Fibroblast of skin of left quadriceps (primary cell): ENCODE measurements at regions not wholly inside any gene's neighbourhood (a gene's known extent, or its start where the extent isn't known, plus 50 kb on each side); places are given as distances from the start of the nearest gene placed in this dataset.
A peak's percentile ranks its signal among the peaks of the same experiment; 100 is the strongest.

ENCODE experiments used
- DNase-seq, 2 experiments: peaks; one replicate each; pipeline ENCODE4 v3.0.0-alpha.2; 2013; ENCODE audit warnings: low read depth in 2 of 2

DNA sequence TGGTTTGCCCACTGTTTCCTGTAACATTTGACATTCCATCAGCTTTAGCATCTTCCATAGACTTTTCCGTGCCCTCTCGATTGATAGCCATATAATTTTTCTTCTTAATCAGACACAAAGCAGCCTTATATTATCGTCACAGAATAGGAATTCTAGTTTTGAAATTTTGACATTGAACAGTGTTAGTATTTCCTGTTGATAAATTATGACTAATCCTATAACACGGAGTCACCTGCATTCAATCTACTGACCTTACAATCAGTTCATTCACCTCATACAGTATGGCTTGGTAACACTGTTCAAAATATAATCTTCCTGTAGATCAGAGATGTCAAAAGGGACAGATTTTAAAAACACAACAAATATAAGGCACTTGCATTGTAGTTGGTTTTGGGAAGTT, 423.7 kb downstream of the C3orf38 start:
- no peak for DNase-seq

DNA sequence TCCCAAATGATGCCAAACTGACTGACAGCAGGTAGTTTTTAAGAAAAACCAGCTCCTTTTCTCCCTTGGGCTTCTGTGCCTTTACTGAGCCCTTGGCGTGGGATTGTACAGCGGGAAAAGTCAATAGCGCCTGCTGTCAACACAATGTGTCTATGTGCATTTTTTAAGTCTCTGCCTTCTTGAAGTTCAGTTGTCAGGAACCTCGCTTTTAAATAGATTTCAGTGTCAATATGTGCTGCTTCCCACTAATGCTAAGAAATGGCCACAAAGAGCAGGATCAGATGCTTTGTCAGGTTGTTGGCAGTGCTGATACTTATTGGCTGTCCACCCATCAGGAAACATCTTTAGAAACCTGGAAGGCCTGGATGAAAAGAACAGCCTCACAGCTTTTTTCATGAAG, 424.4 kb downstream of the C3orf38 start:
- DNase-seq: no peak

DNA sequence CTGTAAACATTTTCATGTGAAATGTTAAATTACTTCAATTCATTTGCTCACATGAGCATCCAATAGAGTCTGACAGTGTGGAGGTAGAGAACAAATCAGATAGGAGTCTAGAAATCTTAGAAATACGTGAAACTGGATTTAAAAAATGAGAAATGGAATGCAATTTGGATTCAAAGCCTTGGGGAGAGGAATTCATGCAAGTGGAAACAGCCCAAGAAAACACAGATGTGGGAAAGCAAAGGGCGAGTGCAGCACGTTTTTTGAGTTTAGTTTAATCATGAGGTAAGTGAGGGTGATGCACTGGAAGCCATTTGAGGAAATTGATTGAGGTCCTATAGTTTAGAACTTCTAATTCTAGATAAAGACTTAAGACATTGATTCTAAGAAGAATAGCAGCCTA, 434.7 kb downstream of the C3orf38 start:
- no peak for DNase-seq

DNA sequence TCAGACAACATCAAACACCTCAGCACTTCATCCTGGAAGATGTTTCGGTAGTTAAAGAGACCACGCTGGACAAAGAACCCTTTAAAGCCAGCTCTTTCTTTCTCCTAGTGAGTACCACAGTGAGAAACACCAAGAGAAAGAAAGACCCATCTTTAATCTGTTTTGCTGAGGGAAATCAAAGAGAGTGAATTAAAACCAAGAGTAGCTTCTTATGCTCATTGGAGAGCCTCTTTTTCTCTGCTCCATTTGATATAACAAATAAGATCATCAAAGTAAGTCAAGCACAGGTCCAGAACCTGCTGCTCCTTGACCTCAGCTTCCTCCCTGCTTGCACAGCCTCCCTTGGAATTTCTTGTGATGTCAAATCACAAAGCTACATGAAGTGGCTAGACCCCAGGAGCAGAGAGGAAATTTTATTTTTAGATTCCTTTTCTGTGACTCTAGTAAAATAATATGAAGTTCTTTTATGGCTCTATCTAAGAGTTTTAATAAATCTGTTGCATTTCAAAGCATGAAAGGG, 436.4 kb downstream of the C3orf38 start:
- DNase-seq: no peak

DNA sequence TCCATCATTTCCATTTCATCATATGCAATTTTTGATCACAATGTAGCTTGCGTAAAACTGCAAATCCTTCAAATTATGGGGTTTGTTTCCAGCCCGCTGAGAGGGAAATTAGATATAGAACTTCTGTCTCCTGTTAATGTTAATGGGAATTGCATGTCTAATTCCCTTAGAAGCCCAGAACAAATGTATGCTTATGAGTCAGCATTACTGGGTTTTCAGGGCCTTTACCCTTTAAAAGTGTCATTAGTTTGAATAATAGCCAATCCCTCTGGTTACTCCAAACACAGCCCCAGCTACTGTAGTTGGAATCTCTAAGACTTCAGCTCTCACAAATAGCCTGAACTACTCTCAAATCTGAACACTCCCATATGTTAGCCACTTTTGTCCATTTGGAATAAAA, 439.4 kb downstream of the C3orf38 start:
- peak; percentile 21 to 26 for DNase-seq

DNA sequence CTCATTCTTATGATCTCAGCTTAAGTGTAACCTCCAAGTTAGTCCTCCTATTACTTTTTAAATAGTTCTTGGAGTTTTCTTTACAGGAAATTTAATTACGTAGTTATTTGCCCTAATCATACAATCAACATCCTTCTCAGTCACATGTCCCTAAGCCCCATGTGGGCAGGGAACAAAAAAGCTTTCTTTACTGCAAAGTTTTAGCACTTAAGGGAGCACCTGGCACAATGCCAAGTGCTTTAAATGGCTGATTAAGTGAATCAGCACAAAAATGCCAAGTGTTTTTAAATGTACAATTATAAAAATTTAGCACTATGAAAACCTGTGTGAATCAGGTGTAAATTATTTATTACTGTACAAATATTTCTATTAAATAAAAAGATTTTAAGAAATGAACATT, 445.3 kb downstream of the C3orf38 start:
- no peak for DNase-seq

DNA sequence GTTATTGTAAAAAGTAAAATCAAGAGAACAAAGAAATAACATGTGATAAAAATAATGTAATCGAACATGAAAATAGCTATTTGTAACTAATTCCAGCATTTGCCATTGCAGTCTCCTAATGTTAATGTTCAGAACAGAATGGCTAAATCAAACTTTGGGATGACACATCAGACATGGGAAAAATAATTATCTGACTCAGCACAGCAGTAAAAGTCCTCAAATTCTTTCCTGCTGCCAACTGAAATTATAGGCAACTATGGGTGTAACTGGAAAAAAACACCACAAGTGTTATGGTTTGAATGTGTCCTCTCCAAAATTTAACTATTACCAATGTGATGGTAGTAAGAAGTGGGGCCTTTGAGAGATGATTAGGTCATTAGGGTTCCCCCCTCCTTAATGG, 446.7 kb downstream of the C3orf38 start:
- DNase-seq: no peak

DNA sequence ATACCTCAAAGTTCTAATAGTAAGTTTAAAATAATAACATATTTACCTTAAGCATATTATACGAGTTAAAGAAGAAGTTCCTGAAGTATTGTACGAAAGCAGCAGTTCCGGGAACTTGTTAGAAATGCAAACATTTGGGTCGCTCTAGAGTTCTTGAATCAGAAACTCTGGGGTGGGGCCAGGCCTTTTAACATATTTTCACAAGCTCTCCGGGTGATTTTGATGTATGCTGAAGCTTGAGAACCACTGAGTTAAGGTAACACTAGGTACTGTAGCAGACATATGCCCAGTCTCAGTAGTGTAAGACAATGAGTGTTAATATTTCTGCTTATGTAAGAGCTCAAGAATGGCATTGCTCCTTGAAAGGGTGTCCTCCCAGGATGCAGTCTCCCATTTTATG, 461.1 kb downstream of the C3orf38 start:
- DNase-seq: no peak

DNA sequence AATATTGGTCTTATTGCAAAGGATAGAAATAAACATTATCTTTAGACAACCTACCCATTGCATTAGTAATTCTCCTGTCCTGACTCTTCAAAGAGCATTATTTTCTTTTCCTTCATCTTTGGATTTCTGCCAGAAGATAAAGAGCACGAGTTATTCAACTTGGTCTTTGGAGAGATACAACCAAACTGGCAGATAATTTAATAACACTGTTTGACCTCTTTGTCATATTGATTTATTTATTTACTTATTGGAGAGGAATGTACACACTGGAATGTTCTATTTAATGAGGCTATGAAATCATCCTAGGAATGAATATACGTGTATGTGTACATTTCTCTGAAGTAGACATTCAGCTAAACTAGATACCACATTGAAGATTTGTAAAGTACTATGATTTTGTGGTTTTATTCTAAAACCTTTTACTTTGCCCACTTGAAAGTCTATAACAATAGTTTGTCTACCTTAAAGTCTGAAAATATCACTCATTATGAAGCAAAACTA, 462.1 kb downstream of the C3orf38 start:
- DNase-seq: no peak

DNA sequence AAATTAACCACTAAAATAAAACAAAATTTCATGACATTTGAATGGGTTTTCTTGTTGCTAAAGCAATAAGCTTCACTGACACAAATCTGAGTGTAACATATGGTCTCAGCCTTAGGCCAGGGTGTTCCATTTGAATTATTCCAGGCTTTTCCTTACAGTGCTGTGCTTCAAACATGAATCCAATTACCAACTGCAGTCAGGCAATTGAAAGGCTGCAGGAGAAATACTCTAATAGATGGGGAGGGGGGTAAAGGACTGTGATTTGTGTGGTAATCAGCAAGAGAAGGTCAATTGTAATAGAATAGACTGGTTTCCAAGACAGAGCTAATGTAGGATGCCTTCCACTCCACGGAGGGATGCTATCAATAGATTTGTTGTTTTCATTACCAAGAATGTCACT, 466.7 kb downstream of the C3orf38 start:
- DNase-seq: no peak

DNA sequence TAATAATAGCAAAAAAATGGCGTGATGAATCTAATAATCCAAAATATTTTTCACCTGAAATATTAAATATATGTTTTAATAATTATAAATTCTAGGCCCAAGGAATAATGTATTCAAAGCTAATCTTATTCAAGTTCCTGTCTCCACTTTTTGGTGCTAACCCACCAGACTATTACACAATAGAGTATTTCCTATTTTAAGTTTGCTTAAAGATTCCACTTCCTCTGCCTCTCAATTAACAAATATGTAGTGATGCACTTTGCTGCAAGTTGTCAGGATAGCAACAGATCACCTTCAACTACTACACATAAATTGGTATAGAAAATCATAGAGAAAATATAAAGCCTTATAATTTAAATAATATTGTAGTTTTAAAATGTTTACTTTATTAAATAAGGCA, 467.5 kb downstream of the C3orf38 start:
- DNase-seq: no peak

DNA sequence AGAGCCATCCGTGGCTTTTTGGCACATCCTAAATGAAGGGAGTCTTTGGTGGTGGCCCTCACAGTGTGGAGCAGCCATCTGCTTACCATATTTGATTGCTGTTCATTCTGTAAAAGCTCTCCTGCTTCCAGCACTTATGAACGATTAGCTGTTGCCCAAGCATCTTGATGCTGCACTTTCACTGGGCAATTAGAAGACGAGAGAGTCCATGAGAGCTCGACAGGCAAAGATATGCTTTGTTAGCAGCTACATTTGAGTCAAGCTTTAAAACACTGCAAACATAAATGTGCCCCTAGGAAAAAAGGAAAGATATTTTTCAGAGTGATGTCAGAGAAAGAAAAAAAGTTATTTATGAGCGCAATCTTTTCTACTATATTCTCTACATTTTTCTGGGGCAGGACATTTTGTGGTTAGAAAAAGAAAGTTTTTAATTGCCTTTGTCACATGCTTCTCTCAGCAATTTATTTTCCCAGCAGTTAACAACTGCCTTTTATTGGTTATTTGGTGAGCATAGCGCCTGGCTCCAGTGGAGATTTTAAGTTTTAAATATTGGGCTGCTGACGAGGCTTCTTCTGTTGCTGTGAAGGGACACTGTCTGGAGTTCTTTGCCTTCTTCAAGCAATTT, 468.4 kb downstream of the C3orf38 start:
- no peak for DNase-seq

DNA sequence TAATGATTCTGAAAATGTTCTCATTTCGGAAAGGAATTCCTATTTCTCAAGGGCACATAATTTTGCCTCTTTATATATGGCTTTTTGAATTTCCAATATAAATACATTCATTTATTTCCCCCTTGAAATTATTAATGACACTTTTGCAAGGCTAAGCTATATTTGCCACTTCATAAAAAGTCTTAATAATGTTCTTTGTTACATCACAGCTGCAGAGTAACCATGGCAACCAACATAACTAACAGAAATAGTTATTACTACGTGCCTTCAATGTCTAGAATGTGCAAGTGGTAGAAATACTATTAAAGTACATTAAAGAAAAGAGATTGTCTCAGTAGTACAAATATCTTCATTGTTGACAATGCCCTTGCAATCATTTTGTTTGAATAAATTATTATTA, 471.8 kb downstream of the C3orf38 start:
- no peak for DNase-seq

DNA sequence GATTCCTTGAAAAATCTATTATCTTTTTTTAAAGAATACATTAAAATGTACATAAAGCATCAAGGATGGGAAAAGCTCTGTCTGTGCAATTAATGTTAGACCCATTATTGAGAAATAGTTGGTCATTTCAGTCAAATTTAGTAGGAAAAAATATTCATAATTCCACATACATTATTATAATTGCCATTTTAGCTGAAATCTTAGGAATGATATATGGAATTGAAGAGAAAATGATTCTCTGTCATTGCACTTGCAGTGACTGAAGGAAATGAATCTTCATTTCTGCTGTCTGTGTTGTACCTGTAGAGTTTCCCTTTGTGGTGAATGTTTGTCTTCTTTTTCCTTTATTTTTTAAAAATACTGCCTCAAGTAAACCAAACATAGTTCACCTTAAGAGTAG, 473.9 kb downstream of the C3orf38 start:
- DNase-seq: no peak

DNA sequence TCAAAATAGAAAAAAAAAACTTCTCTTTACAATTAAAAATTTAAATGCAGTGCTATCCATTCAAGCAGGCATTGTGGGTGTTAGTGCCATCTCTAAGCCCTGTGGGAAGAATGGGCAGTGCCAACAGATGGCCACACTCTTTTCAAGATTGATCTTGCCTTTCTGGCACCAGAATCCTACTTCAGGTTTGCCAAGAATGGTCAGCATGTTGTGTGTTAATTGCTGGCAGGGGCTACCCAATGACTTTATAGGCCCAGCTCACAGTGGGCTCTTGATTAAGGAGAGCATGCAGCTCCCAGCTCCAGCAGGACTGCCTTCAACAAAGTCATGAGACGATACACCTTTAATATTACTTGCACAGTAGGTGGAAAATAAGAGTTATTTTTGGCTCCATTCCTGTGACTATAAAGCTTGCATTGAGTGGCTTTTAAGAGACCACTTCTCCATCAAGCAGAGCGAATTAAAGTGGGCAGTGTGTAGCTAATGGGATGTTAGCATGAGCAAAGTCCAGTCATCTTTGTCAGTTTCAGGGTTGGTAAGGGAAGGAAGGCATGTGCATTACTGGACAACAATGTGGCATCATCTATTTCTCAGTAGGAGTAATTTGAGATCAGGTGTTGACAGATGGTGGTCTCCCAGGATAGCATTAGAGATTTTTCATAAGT, 476.8 kb downstream of the C3orf38 start:
- DNase-seq: no peak

DNA sequence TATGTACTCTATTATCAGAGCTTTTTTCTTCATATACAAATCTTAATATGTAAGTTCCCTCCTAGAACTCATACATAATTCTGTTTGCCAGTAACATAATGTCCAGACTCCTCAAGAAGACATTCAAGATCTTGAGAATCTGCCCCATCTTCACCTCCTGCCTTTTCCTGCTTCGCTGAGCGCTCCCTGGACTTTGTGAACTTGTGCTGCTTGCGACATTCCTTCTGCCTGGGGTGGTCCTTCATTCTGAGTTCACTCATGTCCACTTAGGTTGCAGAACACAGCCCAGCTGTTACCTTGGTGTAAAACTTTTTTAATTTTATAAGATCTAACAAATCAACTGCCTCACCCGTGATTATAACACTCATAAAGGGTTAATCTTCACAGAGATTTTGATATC, 478.5 kb upstream of the EPHA3 start:
- no peak for DNase-seq

DNA sequence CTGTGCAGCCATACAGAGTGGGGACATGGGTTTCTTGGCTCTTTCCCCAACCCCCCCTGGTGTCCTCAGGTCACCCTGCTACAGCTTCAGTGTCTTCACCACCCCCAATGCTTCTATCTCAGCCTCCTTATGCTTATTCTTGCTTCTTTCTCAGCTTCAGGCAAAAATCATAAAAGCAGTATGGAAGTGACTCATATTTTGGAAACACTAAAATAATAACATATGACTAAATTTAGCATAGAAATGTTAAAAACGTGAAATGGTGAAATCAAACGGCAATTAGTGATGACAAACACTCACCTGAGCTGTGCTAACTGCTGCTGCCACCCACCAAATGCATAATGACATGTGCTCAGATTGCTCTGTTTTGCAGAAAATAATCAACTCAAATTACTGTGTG, 475.2 kb upstream of the EPHA3 start:
- DNase-seq: no peak

DNA sequence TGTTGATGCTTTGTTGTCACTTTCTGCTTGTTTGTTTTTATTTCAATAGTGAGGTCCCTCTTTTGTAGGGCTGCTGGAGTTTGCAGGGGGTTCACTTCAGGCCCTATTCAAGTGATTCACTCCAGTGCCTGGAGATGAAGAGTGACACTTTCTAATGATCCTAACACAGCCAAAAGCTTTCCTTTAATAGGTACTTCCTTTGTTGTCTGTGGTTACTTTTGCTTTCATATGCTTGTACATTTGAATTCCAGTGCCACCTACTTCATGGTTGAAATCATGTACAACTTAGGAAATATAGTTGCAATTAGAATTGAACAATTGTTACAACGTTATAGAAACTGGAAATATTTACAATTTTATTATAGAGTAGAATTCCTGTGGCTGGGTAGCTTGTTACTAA, 466.8 kb upstream of the EPHA3 start:
- no peak for DNase-seq

DNA sequence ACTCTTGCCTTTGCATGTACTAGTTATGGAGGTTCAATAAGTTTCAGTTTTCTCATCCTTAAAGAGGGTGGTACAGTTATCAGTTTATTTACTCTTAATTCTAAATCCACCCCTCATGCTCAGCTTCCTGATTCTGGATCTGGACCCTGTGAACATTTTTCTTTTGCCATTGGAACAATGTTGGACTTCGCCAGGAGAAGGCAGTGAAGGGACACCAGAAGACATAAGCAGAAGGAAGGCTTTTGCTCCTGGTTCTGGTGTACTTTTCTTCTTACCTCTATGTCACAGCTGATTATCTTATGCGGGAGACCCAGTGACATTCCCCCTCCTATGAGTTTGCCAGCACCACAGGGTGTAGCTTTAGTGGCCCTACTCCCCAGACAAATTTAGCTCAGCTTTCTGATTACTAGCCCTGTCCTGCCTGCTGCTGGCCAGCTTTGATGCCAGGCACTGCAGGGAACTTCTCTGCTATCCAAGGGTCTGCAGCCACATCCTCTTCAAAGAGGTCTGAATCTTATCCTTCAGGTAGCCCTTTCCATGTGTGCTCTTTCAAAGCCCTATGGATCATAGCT, 466.3 kb upstream of the EPHA3 start:
- no peak for DNase-seq

DNA sequence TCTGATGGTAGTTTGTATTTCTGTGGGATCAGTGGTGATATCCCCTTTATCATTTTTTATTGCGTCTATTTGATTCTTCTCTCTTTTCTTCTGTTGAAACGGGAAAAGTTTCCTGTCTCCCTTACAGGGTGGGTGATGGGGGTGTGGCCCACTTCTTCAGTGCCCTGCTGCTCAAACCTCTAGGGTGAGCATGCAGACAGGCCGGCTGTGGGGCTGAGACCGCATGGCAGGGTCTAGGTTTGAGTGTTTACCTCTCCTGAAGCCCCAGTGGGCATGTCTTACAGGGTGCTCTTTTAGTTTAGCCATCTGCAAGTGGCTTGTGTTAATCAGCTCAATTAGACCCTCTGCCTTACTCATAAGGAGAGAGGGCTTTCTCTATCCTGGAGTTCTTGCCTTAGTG, 450.0 kb upstream of the EPHA3 start:
- DNase-seq: no peak

DNA sequence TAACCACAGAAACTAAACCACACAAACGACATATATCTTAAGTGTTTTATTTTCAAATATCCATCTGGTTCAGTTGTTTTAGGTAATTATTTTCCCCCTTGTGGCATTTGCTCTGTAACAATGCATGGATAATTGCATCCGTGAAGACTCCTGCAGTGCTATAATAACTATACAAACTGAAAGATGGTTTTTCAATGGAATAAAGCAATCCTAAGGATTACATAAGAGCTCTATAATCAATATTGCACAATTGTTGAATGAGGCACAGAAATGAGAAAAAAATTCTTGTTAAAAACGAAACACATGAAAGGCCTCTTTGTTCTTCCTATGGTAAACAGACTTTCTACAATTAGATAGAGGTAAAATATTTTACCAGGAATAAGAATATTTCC, 446.0 kb upstream of the EPHA3 start:
- no peak for DNase-seq

DNA sequence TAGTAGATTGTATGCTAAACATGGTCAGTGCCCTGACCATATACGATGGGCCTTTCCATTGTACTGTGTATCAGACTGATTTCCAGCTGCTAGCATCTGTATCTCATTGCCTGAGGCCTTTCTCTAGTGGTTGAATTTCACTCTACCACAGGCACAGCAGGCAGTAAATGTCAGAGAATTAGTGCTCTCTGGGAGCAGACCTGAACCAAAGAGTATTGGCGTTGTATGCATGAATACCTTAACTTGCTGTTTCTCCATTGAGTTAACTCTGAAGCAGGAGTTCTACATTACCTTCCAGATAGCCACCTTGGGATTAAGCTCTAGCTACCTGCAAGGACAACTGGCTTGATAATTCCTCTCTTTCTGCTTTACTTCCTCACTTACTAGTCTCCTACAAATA, 439.2 kb upstream of the EPHA3 start:
- DNase-seq: no peak

DNA sequence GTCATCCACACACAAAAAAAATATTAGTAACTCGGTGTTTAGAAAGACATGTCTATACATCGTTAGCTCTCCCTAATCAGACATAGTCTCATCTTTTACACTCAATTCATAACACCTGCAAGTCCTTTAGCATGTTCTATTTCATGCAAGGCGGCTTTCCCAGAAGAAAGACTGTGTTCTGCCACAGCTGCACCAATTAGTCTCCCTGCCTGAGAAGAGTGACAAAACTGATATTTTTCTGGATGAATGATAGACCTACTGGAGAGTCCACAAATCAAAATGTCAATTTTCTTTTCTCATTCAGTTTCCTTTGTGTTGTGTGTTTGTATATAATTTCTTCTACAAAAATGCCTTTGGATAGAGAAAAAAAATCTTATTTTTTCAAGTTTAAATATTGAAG, 435.8 kb upstream of the EPHA3 start:
- no peak for DNase-seq
